ENCODE measurements at regions not wholly inside any gene's neighbourhood (a gene's known extent, or its start where the extent isn't known, plus 50 kb on each side); places are given as distances from the start of the nearest gene placed in this dataset.

DNA sequence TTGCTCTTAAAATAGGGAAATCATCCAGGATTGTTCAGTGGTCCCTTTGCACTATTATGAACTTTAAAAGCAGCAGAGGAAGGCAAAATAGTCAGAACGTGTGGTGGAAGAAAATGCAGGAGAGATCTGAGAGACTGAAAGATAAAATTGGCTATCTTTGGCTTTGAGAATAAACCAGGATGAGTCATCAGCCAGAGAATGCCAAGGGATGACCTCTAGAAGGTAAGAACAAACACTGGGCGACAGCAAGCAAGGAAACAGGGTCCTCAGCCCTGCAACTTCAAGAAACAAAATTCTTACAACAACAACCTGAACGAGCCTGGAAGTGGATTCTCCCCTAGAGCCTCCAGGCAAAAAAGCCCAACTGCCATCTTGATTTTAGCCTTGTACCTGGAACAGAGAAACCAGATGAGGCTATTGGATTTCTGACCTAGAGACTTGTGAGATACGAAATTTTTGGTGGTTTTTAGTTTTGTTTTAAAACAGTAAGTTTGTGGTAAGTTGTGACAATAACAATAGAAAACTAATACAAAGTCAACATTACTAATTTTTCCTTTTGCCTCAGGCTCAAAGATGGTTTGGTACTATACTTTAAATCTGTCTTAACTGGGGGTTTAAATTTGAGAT, 130.2 kb upstream of the CNTNAP2 start:
- TF ChIP-seq, protein P1, sequence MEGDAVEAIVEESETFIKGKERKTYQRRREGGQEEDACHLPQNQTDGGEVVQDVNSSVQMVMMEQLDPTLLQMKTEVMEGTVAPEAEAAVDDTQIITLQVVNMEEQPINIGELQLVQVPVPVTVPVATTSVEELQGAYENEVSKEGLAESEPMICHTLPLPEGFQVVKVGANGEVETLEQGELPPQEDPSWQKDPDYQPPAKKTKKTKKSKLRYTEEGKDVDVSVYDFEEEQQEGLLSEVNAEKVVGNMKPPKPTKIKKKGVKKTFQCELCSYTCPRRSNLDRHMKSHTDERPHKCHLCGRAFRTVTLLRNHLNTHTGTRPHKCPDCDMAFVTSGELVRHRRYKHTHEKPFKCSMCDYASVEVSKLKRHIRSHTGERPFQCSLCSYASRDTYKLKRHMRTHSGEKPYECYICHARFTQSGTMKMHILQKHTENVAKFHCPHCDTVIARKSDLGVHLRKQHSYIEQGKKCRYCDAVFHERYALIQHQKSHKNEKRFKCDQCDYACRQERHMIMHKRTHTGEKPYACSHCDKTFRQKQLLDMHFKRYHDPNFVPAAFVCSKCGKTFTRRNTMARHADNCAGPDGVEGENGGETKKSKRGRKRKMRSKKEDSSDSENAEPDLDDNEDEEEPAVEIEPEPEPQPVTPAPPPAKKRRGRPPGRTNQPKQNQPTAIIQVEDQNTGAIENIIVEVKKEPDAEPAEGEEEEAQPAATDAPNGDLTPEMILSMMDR (IDR thresholded peaks at IDR 0.05), result no peak
- no peak for TF ChIP-seq POLR2AphosphoS5 (IDR thresholded peaks at IDR 0.05)

Data from sigmoid colon (tissue), 4 donors.